Fibroblast of peridontal ligament (primary cell): ENCODE measurements at regions not wholly inside any gene's neighbourhood (a gene's known extent, or its start where the extent isn't known, plus 50 kb on each side); places are given as distances from the start of the nearest gene placed in this dataset.
"Not testable (repeated sequence)": the region's sequence is repeated elsewhere in the genome, so short reads cannot be mapped to it uniquely, and the experiment has no call there.

ENCODE experiments used
- DNase-seq: peaks from one replicate; pipeline ENCODE4 v3.0.0-alpha.2; 2010; ENCODE audit errors: extremely low read depth

DNA sequence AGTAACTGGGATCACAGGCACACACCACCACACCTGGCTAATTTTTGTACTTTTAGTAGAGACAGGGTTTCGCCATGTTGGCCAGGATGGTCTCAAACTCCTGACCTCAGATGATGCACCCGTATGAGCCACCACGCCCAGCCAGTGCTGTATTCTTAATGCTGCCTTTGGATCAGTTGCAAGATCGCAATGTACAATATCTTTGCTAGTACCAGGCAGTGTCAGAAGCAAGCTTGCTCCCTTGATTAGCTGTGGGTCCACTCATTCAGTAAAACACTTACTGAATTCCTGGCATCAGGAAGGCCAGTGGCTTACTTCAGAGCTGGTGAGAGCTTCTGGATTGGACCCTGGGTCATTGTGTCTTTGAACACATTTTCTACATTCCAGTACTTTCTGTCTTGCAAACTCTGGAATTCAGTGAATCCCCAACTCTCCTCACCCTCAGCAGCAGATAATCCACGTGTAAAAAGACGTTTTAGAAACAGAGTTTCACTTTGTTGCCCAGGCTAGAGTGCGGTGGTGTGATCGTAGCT is 1183.7 kb downstream of the AACS start:
- no peak for DNase-seq

DNA sequence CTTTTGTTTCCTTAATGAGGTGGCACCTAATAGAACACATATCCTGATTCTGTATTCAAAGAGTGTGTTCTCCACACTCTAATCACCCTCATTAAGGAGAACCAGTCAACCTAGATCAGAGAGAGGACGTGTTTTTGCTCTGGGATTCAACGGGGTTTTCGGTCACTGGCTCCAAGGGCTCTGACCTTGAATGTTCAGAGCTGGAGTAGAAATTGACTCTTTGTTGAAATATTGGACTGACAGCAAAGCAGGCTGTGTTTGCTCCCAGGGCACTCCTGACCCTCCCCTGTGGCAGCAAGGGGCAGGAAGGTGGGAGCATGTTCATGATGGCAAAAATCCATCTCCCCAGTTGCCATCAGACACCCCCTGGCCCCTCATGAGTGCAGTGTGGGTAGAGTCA is 1193.0 kb downstream of the AACS start:
- no peak for DNase-seq

DNA sequence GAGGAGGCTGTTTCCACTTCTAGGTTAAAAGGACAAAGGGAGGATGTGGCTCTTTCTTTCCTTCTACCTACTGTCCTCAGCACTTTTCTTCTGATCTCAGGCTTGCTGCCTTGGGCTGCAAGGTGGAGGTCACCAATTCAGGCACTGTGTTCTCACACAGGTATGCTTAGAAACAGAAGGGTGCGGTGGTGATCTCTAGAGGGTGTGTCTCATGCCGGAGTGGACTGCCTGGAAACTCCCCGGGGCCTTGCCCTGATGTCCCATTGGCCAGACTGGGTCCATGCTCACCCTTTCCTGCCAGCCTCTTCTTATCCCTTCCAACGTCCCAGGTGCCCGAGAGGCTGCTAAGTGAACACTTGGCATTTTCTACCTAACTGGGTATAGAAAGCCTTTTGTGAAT is 1197.6 kb downstream of the AACS start:
- no peak for DNase-seq

GRCh38 chr12:126268222-126268621 is 1203.0 kb downstream of the AACS start:
- DNase-seq: no peak

GRCh38 chr12:126271159-126271558 is 1205.9 kb downstream of the AACS start:
- DNase-seq: no peak

DNA sequence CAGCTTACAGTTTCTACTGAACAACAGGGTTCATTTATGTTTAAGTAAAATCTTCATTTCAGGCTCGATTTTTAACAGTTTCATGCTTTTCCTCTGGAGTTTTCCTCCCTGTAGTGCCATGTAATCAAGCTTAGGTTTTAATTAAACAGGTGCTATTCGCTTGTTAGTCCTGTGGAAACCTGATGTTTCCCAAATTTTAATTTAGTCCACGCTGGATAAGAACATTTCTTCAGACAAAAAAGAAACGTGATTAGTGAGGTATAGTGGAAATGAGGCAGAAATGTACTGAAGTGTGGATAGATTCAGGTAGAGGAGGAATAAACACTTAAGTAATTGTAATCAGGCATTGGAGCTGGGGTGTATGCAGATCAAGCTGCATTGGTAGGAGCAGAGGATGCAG is 1217.5 kb downstream of the AACS start:
- no peak for DNase-seq

DNA sequence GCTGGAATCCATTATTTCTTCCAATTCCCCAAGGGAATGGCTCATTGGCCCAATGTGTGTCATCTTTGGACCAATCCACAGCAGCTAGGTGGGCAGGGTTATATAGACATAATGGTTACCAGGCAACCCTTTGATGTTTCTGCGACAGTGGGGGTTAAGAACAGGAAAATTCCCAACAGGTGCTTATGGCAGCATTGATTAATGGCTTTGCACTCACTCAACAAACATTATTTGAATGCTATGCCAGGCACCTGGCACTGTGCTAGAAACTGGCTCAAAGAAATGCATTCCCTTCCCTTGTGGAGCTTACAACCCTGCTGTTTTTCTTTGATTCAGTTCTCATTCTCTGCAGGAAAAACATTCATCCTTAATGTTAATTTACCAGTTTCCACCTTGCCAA is 1221.0 kb downstream of the AACS start:
- DNase-seq: no peak

DNA sequence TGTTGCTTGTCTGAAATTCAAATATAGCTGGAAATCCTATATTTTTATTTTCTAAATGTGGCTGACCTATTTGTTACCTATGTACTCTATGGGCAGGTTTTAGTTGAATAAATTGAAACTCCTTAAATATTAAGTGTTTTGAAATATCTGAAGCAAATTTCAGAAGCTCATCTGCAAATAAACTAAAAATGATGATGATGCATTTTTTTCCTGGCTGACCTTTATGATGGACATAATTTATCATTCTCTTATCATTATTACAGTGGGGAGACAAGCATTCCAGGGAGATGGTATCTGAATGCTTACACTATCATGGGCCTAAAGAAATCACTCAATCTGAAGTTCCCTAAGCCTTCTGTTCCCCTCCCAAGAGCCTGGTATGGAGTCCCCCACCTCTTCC is 1225.2 kb downstream of the AACS start:
- no peak for DNase-seq

DNA sequence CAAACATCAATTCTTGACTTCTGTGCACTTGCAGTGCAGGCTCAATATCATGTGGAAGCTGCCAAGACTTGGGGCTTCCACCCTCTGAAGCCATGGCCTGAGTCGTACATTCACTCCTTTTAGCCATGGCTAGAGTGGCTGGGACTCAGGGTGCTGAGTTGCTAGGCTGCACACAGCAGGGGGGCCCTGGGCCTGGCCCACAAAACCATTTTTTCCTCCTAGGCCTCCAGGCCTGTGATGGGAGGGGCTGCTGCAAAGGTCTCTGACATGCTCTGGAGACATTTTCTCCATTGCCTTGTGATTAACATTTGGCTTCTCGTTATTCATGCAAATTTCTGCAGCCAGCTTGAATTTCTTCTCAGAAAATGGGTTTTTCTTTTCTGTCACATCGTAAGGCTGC is 1226.8 kb downstream of the AACS start:
- DNase-seq: not testable (repeated sequence)

DNA sequence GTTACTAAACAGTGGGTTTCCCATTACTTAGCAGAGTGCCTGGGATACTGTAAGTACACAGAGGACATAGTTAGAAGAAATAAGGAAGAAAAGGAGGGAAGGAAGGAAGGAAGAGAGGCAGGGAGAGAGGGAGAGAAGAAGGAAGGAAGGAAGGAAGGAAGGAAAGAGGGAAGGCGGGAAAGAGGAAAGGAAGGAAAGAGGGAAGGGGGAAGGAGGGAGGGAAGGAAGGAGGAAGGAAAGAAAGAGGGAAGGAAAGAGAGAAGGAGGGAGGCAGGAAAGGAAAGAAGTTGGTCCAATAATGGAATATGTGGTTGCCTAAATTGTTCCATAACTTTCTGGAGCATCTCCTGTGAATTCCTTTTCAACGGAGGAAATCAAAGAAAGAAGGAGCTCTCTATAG is 1230.4 kb downstream of the AACS start:
- DNase-seq: no peak

GRCh38 chr12:126309278-126309677 is 1244.0 kb downstream of the AACS start:
- no peak for DNase-seq

GRCh38 chr12:126312457-126312856 is 1247.2 kb downstream of the AACS start:
- DNase-seq: no peak

DNA sequence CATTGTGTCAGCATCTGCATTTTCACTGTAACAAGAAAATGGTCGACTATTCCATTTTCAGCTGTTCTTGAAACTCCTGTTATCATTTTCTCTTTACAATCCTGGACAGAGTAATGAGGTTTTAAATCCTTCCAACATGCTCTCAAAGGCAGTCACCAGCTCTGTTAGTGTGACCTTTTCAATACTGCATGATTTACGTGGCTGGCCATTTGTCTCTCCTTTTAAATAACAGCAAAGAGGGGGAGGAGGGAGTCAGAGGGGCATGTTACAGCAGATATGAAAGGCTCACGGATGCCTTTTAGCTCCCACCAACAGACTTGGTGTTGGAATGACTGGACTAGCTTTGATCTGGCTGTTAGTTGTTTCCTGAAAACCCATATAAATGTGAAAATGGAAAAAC is 1251.2 kb downstream of the AACS start:
- DNase-seq: no peak

GRCh38 chr12:126337556-126338441 is 1272.6 kb downstream of the AACS start:
- DNase-seq: peak; percentile 94

DNA sequence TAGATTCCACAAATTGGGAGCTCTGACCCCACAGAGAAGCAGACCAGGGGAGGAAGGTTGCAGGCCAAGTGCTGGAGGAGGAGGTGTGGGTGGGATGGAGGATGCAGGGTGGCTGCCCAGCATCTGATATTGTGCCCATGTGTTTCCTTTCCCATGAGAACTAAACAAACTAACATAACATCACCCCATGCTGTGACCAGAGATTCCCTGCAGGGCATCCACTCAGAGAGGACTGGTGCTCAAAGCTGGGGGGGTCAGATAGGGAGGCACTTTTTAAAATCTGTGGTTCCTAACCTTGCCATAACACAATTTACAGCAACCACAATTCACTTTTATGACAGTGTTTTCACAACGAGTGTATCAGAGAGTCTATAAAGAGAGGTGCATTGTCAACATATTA is 1277.6 kb downstream of the AACS start:
- DNase-seq: no peak

DNA sequence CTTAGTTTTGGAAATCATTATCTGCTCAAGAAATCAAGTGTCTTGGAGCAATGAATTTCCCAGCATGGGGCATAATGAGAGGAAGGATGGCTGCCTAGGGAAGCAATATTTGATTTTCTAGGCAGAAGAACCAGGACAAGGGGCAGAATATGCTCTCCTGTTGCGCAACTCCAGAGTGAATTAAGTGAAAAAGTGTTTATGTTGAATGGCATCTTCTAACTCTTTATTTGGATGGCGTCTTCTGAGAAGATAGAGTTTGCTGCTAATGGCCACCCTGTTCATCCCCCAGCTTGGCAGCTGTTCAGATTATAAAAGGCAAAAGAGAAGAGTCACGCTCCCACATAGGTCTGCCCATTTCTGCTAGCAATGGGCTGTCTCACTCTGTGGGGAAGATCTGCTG is 1278.1 kb downstream of the AACS start:
- no peak for DNase-seq

GRCh38 chr12:126346087-126346486 is 1280.9 kb downstream of the AACS start:
- no peak for DNase-seq

DNA sequence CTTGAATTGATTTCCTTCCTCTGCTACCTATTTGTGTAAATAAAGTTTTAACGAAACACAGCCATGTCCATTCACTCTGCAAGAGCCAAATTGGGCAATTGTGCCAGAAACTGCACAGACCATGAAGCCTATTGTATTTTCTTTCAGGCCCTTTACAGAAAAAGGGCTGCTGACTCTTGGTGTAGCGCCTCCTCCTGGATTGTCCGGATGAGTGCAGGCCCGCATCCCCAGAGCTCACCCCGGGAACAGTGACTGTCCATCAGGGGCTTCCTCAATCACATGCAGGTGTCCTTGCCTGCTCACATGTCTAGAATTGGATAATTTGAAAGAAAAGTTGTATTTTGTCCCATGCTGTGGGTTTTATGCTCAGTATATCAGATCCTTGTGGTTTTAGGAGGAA is 1282.2 kb downstream of the AACS start:
- DNase-seq: no peak

DNA sequence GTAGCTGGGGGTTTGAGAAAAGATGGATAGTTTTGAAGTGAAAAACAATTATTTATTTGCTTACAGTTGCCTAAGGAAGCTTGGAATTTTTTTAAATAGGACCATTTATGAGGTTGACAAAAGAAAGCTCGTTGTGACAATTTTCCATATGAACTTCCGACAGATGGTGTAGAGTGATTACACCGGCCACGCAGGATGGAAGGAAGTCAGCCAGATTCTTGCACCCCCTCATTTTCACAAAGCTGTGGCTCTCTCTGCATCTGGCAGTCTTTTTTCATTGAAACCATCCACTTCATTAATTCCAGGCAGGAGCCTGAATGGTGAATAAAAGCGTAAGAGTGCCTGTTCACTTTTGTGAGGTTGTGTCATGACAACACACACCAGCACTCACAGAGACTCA is 1284.1 kb downstream of the AACS start:
- no peak for DNase-seq

DNA sequence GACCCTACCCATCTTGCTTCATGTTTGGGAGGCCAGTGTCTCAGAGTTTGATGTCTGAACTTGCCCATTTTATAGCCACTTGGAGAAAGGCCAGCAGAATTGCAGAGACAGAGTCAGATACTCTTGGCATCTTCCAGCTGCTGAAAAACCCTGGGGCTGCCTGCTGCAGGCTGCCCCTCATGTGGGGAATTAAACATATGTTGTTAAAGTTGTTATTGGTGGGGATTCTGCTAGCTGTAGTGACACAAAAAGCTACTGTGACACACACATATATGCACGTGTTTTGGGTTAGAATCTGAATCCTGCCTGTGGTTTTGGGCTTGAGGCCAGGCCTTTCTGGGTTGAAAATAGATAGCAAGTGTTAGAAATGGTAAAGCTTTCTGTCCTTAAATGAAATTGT is 1288.4 kb downstream of the AACS start:
- DNase-seq: peak; percentile 82

DNA sequence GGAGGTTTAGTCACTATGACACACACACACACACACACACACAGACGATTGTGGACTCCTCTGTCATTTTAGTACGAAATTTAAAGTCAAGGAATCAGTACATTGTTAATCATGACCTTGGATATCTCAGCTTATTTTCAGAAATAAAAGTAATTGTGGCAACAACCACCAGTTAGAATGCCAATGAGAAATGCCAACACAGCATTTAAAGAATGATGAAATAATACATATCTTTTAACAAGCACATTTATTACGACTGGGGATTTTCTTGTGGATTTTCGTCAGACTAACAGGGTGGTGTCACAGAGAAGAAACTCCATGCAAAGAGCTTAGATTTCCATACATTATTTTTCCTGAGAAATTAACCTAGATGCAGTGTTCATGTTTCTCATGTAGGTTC is 1289.4 kb downstream of the AACS start:
- DNase-seq: peak; percentile 25

- DNase-seq: peak; percentile 56
These were observed 1290.1 kb downstream of the AACS start for GRCh38 chr12:126355346-126355745.

DNA sequence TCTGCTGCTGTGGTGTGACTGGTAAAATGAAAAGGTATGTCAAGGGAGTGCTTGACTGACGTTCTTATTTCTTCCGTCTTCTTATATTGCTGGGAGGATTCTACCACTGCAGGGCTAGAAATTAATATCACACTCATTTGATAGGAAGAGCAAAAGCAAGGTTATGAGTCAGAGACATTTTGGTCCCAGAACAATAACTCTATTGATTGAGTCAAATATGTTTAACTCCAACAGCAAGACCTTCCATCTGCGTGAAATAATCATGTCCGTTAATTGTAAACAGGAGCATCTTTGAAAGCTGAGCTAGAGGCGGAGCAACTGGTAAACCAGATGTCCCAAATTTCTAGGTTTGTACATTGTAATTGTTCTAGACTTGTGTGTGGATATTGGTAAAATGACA is 1293.6 kb downstream of the AACS start:
- no peak for DNase-seq

GRCh38 chr12:126359216-126359615 is 1294.0 kb downstream of the AACS start:
- DNase-seq: no peak
